MM.1S (cell line): ENCODE measurements at regions not wholly inside any gene's neighbourhood (a gene's known extent, or its start where the extent isn't known, plus 50 kb on each side); places are given as distances from the start of the nearest gene placed in this dataset.

Experiments used
- DNase-seq: peaks from one replicate; pipeline ENCODE4 v3.0.0-alpha.2; 2015
- H2AFZ ChIP-seq: fragments of 300-600 bp; sonication (generic); 2 replicates; pipeline ENCODE4 v1.6.0; 2016; ENCODE audit warnings: antibody characterized with exemption, low read length
- H3F3A ChIP-seq: fragments of 300-600 bp; sonication (generic); 2 replicates; pipeline ENCODE4 v1.6.1; 2016; ENCODE audit warnings: mild to moderate bottlenecking, antibody characterized with exemption, low read length, moderate library complexity, mixed read lengths; ENCODE audit not compliant: insufficient read depth
- H3K27ac ChIP-seq: fragments of 300-600 bp; sonication (generic); 2 replicates; pipeline ENCODE4 v1.5.1; 2016; ENCODE audit warnings: mild to moderate bottlenecking, low read length
- H3K27me3 ChIP-seq: fragments of 300-600 bp; sonication (generic); replicated peaks from 2 replicates; pipeline ENCODE4 v1.6.0; 2016; ENCODE audit warnings: low read length; ENCODE audit not compliant: insufficient read depth
- H3K36me3 ChIP-seq: fragments of 300-600 bp; sonication (generic); replicated peaks from 2 replicates; pipeline ENCODE4 v1.6.1; 2016; ENCODE audit warnings: mild to moderate bottlenecking, low read length, mixed read lengths; ENCODE audit not compliant: insufficient read depth
- H3K4me1 ChIP-seq: fragments of 300-600 bp; sonication (generic); 2 replicates; pipeline ENCODE4 v1.6.1; 2016; ENCODE audit warnings: low read length, mixed read lengths
- H3K4me2 ChIP-seq: fragments of 300-600 bp; sonication (generic); 2 replicates; pipeline ENCODE4 v1.6.0; 2016; ENCODE audit warnings: low read depth, low read length
- H3K4me3 ChIP-seq: fragments of 300-600 bp; sonication (generic); 2 replicates; pipeline ENCODE4 v1.5.1; 2016; ENCODE audit warnings: low read length, mixed read lengths
- H3K79me2 ChIP-seq: fragments of 300-600 bp; sonication (generic); 2 replicates; pipeline ENCODE4 v1.6.1; 2016; ENCODE audit warnings: mixed run types, low read length, mixed read lengths
- H3K9ac ChIP-seq: fragments of 300-600 bp; sonication (generic); 2 replicates; pipeline ENCODE4 v1.6.1; 2016; ENCODE audit warnings: low read length, mixed read lengths
- H3K9me2 ChIP-seq: fragments of 300-600 bp; sonication (generic); replicated peaks from 2 replicates; pipeline ENCODE4 v1.6.1; 2016; ENCODE audit warnings: mild to moderate bottlenecking, low read length, mixed read lengths; ENCODE audit not compliant: insufficient read depth
- H3K9me3 ChIP-seq: fragments of 300-600 bp; sonication (generic); replicated peaks from 2 replicates; pipeline ENCODE4 v1.6.1; 2016; ENCODE audit warnings: mild to moderate bottlenecking, low read length, mixed read lengths; ENCODE audit not compliant: insufficient read depth
- H4K20me1 ChIP-seq: fragments of 300-600 bp; sonication (generic); 2 replicates; pipeline ENCODE4 v1.6.1; 2016; ENCODE audit warnings: mild to moderate bottlenecking, low read length, moderate library complexity, mixed read lengths; ENCODE audit not compliant: insufficient read depth
- EZH2 ChIP-seq: fragments of 300-600 bp; sonication (generic); optimal IDR thresholded peaks from 2 replicates; pipeline ENCODE3; 2017; ENCODE audit warnings: low read depth, mild to moderate bottlenecking, antibody characterized with exemption, low read length, mixed read lengths
- EZH2phosphoT487 ChIP-seq: fragments of 300-600 bp; sonication (generic); IDR thresholded peaks from 2 replicates; pipeline ENCODE4 v1.6.1; 2018; ENCODE audit warnings: antibody characterized with exemption, low read length
- TF ChIP-seq, protein P1 (sequence below): fragments of 300-600 bp; sonication (generic); IDR thresholded peaks from 2 replicates; pipeline ENCODE4 v1.5.1; 2016; ENCODE audit warnings: antibody characterized with exemption, low read length, mixed read lengths

DNA sequence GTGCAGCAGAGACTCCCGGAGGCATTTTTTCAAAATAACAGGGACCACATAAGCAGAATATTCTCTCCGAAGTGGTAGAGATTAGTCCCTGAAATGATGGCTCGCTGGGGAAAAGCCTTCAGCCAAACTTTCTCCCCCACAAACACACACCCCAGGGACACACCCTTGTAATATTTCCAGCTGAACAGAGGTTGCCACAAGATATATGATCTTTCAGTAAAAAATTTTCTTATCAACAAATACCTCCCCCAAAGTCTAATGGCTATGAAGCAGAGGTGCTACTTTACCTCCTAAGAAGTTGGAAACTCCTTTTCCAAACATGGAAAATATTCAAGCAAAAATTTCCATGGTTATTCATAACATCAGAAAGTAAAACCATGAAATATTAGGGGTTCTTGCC lies 190.2 kb upstream of the PALMD start:
- no peaks in the 10 kb centered on the region for H3K9me2 ChIP-seq
- no peaks in the 10 kb centered on the region for H3K27me3 ChIP-seq
- no peak for DNase-seq
- H3K4me1 ChIP-seq: no peaks in the 10 kb centered on the region
- no peak overlapping the region for H3K4me2 ChIP-seq
- TF ChIP-seq EZH2 (no peak), EZH2phosphoT487 (no peak)
- TF ChIP-seq, protein P1, sequence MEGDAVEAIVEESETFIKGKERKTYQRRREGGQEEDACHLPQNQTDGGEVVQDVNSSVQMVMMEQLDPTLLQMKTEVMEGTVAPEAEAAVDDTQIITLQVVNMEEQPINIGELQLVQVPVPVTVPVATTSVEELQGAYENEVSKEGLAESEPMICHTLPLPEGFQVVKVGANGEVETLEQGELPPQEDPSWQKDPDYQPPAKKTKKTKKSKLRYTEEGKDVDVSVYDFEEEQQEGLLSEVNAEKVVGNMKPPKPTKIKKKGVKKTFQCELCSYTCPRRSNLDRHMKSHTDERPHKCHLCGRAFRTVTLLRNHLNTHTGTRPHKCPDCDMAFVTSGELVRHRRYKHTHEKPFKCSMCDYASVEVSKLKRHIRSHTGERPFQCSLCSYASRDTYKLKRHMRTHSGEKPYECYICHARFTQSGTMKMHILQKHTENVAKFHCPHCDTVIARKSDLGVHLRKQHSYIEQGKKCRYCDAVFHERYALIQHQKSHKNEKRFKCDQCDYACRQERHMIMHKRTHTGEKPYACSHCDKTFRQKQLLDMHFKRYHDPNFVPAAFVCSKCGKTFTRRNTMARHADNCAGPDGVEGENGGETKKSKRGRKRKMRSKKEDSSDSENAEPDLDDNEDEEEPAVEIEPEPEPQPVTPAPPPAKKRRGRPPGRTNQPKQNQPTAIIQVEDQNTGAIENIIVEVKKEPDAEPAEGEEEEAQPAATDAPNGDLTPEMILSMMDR: no peak
- H4K20me1 ChIP-seq: no peaks in the 10 kb centered on the region
- no peaks in the 10 kb centered on the region for H3K79me2 ChIP-seq
- no peak overlapping the region for H3K9ac ChIP-seq
- H3K4me3 ChIP-seq: no peak overlapping the region
- H3K9me3 ChIP-seq: no peaks in the 10 kb centered on the region
- no peak overlapping the region for H3K27ac ChIP-seq
- no peaks in the 10 kb centered on the region for H3F3A ChIP-seq
- no peaks in the 10 kb centered on the region for H3K36me3 ChIP-seq
- no peak overlapping the region for H2AFZ ChIP-seq

DNA sequence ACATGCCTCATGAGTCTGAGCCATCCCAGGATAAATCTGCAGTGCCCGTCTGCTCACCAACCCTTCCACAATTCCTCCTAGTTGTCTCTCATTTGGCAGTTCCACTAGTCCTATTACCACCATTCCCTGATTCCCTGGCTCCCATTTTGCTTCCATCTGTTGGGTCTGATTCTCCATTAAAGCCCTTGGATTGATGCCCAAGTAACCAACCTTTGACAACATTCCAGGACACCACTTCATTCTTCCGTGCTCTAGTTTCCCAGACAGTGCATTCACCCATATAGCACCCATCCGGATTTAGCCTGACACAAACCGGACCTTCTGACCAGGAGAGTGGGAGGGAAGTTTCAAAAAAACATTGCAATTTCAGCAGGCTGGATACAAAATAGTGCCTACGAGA lies 189.4 kb upstream of the PALMD start:
- H3K4me1 ChIP-seq: no peaks in the 10 kb centered on the region

DNA sequence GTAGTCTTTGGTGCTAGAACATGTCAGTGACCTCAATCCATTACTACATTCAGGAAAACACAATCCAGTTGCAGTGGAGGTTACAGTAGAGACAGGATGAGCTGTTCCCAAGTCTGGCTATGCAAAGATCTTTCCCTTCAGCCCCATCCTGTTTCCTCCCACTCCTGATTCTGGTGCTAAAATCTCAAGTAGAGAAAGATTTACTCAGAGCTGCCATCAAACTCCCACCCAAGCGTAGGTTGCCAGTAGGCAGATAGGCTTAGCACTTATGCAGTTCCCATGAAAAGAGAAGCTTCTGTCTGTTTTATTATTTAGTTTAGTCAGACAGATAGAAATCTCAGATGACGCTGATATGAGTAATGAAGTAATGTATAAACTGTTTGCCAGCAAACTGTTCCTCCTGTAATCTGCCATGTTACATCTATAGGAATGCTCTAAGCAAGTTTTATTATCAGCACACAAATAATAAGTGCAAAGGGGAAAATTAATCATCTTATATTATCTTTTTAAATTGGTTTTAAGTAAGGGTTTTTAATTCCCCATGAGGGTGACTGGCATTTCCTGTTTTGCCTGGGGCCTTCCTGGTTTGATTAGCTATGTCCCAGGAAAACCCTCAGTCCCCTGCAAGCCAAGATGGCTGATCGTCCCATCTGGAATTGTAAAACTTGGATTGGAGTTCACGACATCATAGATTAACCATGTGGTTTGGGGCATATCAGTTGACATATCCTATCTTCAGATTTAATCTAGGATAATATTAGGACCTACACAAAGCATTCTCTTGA lies 188.3 kb upstream of the PALMD start:
- H3F3A ChIP-seq: no peaks in the 10 kb centered on the region
- TF ChIP-seq, protein P1: no peak
- TF ChIP-seq EZH2 (no peak), EZH2phosphoT487 (no peak)
- no peak overlapping the region for H3K4me2 ChIP-seq
- no peaks in the 10 kb centered on the region for H3K36me3 ChIP-seq
- no peak overlapping the region for H2AFZ ChIP-seq
- H3K27ac ChIP-seq: no peak overlapping the region
- no peaks in the 10 kb centered on the region for H3K27me3 ChIP-seq
- no peak overlapping the region for H3K9ac ChIP-seq
- no peak overlapping the region for H3K4me3 ChIP-seq
- H3K79me2 ChIP-seq: no peaks in the 10 kb centered on the region
- no peaks in the 10 kb centered on the region for H3K9me3 ChIP-seq
- no peaks in the 10 kb centered on the region for H3K4me1 ChIP-seq
- H3K9me2 ChIP-seq: no peaks in the 10 kb centered on the region
- H4K20me1 ChIP-seq: no peaks in the 10 kb centered on the region
- no peak for DNase-seq

More for the DNA sequence above, 189.4 kb upstream of the PALMD start:
- H3K36me3 ChIP-seq: no peaks in the 10 kb centered on the region
- no peaks in the 10 kb centered on the region for H4K20me1 ChIP-seq
- TF ChIP-seq EZH2phosphoT487: no peak
- no peaks in the 10 kb centered on the region for H3K9me2 ChIP-seq
- no peak overlapping the region for H2AFZ ChIP-seq
- no peaks in the 10 kb centered on the region for H3K27me3 ChIP-seq
- H3F3A ChIP-seq: no peaks in the 10 kb centered on the region
- DNase-seq: no peak
- no peak overlapping the region for H3K4me2 ChIP-seq
- no peaks in the 10 kb centered on the region for H3K9me3 ChIP-seq
- no peak overlapping the region for H3K9ac ChIP-seq
- no peak overlapping the region for H3K4me3 ChIP-seq
- H3K79me2 ChIP-seq: no peaks in the 10 kb centered on the region
- no peak overlapping the region for H3K27ac ChIP-seq

DNA sequence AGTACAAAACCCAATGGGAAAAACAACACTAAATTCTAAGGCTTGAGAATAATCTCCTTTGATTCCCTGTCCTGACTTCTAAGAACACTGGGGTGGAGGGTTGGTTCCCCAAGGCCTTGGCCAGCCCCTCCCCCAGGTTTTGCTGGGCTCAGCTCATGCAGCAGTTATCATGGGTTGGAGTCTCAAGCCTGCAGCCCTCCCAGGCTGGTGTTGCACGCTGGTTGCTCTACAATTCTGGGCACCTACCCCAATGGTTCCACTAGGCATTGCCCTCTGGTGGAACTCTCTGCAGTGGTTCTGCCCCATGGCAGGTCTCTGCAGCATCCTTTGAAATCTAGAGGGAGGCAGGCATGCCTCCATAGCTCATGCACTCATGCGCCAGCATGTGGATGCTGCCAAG lies 184.4 kb upstream of the PALMD start:
- H3K27ac ChIP-seq: no peak overlapping the region

More for the DNA sequence above, 184.4 kb upstream of the PALMD start:
- Histone ChIP-seq H3F3A (no peaks in the 10 kb centered on the region), H3K27me3 (no peaks in the 10 kb centered on the region), H3K4me2 (no peak overlapping the region), H3K4me3 (no peak overlapping the region), H3K9me3 (no peaks in the 10 kb centered on the region), H3K36me3 (no peaks in the 10 kb centered on the region), H3K79me2 (no peaks in the 10 kb centered on the region), H3K9me2 (no peaks in the 10 kb centered on the region), H3K9ac (no peak overlapping the region), H2AFZ (no peak overlapping the region), H4K20me1 (no peaks in the 10 kb centered on the region), H3K4me1 (no peaks in the 10 kb centered on the region)
- DNase-seq: no peak
- TF ChIP-seq EZH2: no peak
- TF ChIP-seq, protein P1: no peak
- no peak for TF ChIP-seq EZH2phosphoT487
